HepG2 (cell line): ENCODE measurements at regions not wholly inside any gene's neighbourhood (a gene's known extent, or its start where the extent isn't known, plus 50 kb on each side); places are given as distances from the start of the nearest gene placed in this dataset.

Experiments used
- ATAC-seq: fragments of 200-7000 bp; cut with Tn5 transposase; 3 replicates; pipeline ENCODE4 v1.9.1; 2020; ENCODE audit warnings: mild to moderate bottlenecking, moderate library complexity
- BruUV-seq: library from RNA; stranded (reverse); fragments of 400-500 nt; replicated peaks from 2 replicates; lab custom pipeline; 2021; lab: Mats Ljungman, UMichigan
- CTCF ChIA-PET: fragments of 300-600 bp; formaldehyde crosslinking; extraction: SDS; loops from one replicate; lab custom pipeline; 2021; ENCODE audit warnings: low total read pairs, inconsistent platforms, low intra/inter-chr PET ratio; lab: Yijun Ruan, JAX
- POLR2A ChIA-PET: fragments of 350-600 bp; sonication (Branson Sonifier 250); formaldehyde crosslinking; loops from one replicate; lab custom pipeline; 2020; ENCODE audit warnings: antibody characterized with exemption, inconsistent platforms; lab: Yijun Ruan, JAX
- DNase-seq: peaks from one replicate; pipeline ENCODE4 v3.0.0-alpha.2; 2015; ENCODE audit warnings: low spot score
- FAIRE-seq: peaks from 3 replicates; lab custom pipeline; 2011; peaks lifted over from hg19 to GRCh38; lab: Jason Lieb, UNC
- H2AFZ ChIP-seq: one replicate; pipeline ENCODE4 v1.6.1; 2011; ENCODE audit warnings: low read length, inconsistent platforms
- H3K27ac ChIP-seq: fragments of 300-600 bp; 3 replicates; pipeline ENCODE4 v1.8.0; 2011; ENCODE audit warnings: mixed run types, mild to moderate bottlenecking, mixed read lengths, low read length, inconsistent platforms; ENCODE audit not compliant: insufficient read depth; ENCODE audit errors: extremely low read length
- H3K27me3 ChIP-seq, 2 experiments: fragments of 200-600 bp in 1 of 2; 2 replicates in 1 of 2; 3 replicates in 1 of 2; pipeline versions ENCODE4 v1.6.0 to v1.8.0; 2011; ENCODE audit warnings: low read length in 2 of 2, mild to moderate bottlenecking in 2 of 2, moderate library complexity in 2 of 2, inconsistent platforms in 1 of 2; ENCODE audit not compliant: insufficient read depth in 2 of 2, control insufficient read depth in 1 of 2
- H3K36me3 ChIP-seq, 2 experiments: fragments of 200-600 bp in 1 of 2; replicated peaks in 1 of 2; 2 replicates in 1 of 2; 3 replicates in 1 of 2; pipeline versions ENCODE4 v1.5.1 to v1.8.0; 2011; ENCODE audit warnings: low read length in 2 of 2, inconsistent platforms in 1 of 2; ENCODE audit not compliant: insufficient read depth in 2 of 2, control insufficient read depth in 1 of 2
- H3K4me1 ChIP-seq: 2 replicates; pipeline ENCODE4 v1.5.1; 2012; ENCODE audit warnings: low read length, inconsistent platforms; ENCODE audit not compliant: insufficient read depth
- H3K4me2 ChIP-seq: 2 replicates; pipeline ENCODE4 v1.6.0; 2011; ENCODE audit warnings: low read depth, low read length, inconsistent platforms
- H3K4me3 ChIP-seq, 3 experiments: fragments of 200-600 bp in 1 of 3; sonication (generic), shearing (Covaris generic) in 1 of 3; replicated peaks in 1 of 3; 2 replicates each; pipeline ENCODE4 v1.5.1; 2011 to 2016; ENCODE audit warnings: low read length in 3 of 3, inconsistent platforms in 2 of 3, low read depth in 2 of 3, mild to moderate bottlenecking in 2 of 3, control low read depth in 1 of 3, mixed read lengths in 1 of 3; ENCODE audit not compliant: insufficient read depth in 1 of 3
- H3K79me2 ChIP-seq: one replicate; pipeline ENCODE4 v1.6.1; 2011; ENCODE audit warnings: low read length, inconsistent platforms; ENCODE audit not compliant: insufficient read depth
- H3K9ac ChIP-seq: 2 replicates; pipeline ENCODE4 v1.6.0; 2011; ENCODE audit warnings: mild to moderate bottlenecking, low read depth, low read length, inconsistent platforms; ENCODE audit not compliant: insufficient read depth
- H3K9me3 ChIP-seq: 2 replicates; pipeline ENCODE4 v1.5.1; 2012; ENCODE audit warnings: mild to moderate bottlenecking, low read length
- H4K20me1 ChIP-seq: 2 replicates; pipeline ENCODE4 v1.6.0; 2011; ENCODE audit warnings: inconsistent platforms, mild to moderate bottlenecking, low read length, moderate library complexity; ENCODE audit not compliant: insufficient read depth
- KDM5A ChIP-seq: fragments of 200-600 bp; sonication (generic); IDR thresholded peaks from 2 replicates; pipeline ENCODE4 v1.7.0; 2018; ENCODE audit warnings: antibody characterized with exemption, mild to moderate bottlenecking, low read length, borderline replicate concordance
- KDM5B ChIP-seq: sonication (generic); formaldehyde crosslinking; IDR thresholded peaks from 2 replicates; pipeline ENCODE4 v1.4.0; 2020; ENCODE audit warnings: missing genetic modification reagents, mild to moderate bottlenecking, borderline replicate concordance
- NCOA5 ChIP-seq: sonication (generic); formaldehyde crosslinking; IDR thresholded peaks from 2 replicates; pipeline ENCODE4 v1.4.0; 2020; ENCODE audit warnings: missing genetic modification reagents
- SP1 ChIP-seq, 2 experiments: fragments of 450-650 bp in 1 of 2; sonication (generic) in 1 of 2; formaldehyde crosslinking in 1 of 2; IDR thresholded peaks; 2 replicates each; pipeline versions ENCODE4 v1.4.0 to v1.6.1; 2016 to 2020; ENCODE audit warnings: missing genetic modification reagents in 1 of 2
- ZNF317 ChIP-seq: sonication (generic); formaldehyde crosslinking; IDR thresholded peaks from 2 replicates; pipeline ENCODE4 v1.5.0; 2020; ENCODE audit warnings: mild to moderate bottlenecking, missing genetic modification reagents
- WGBS: methylation state at CpG from one replicate; pipeline ENCODE4 v1.1.6; 2017; ENCODE audit warnings: low lambda C conversion rate; 5-methylcytosine and 5-hydroxymethylcytosine counted together
- in situ Hi-C: cut with HindIII; loops from 2 replicates; pipeline ENCODE4 v1.10.0; 2017; ENCODE audit warnings: low pct_unique_long_range_greater_than_20kb; ENCODE audit not compliant: extremely low pct_ligation_motif_present
- intact Hi-C: fragments of 100-400 bp; cut with micrococcal nuclease; formaldehyde crosslinking; loops from one replicate; pipeline ENCODE4 v1.10.0; 2022; ENCODE audit not compliant: unreplicated experiment
- TF ChIP-seq, protein P1 (sequence below): sonication (generic); formaldehyde crosslinking; IDR thresholded peaks from 2 replicates; pipeline ENCODE4 v1.4.0; 2020; ENCODE audit warnings: missing genetic modification reagents
- TF ChIP-seq, protein P2 (sequence below): IDR thresholded peaks from 2 replicates; pipeline ENCODE4 v1.6.1; 2016; ENCODE audit warnings: missing genetic modification reagents, missing compliant biosample characterization
- TF ChIP-seq, protein P3 (sequence below): IDR thresholded peaks from 2 replicates; pipeline ENCODE4 v1.6.1; 2016; ENCODE audit warnings: low read depth, control low read depth

- no TSS peak for BruUV-seq
- peaks cover 1 to 17% of the 10 kb centered on the region in 2 experiments; a peak in 3 of 5 replicates for H3K27me3 ChIP-seq
- ATAC-seq, result no peak
Measured at GRCh38 chr1:175870217-175870616, 126.8 kb upstream of the TNR start.

GRCh38 chr1:175866776-175867175 is 123.4 kb upstream of the TNR start:
- no peaks in the 10 kb centered on the region for H3K9me3 ChIP-seq
- H3K4me3 ChIP-seq, result no peak overlapping the region
- H4K20me1 ChIP-seq, result no peaks in the 10 kb centered on the region
- H3K9ac ChIP-seq, result no peak overlapping the region
- FAIRE-seq (no peak), DNase-seq (no peak), ATAC-seq (no peak)
- POLR2A ChIA-PET, result no interaction called here
- H3K4me2 ChIP-seq, result no peak overlapping the region
- peaks cover 0 to 11% of the 10 kb centered on the region in 2 experiments; a peak in 2 of 5 replicates for H3K27me3 ChIP-seq
- H2AFZ ChIP-seq, result no peak overlapping the region
- intact Hi-C loops, result loop anchor here (10.0 kb wide), 1 partner anchor 382 kb away; no protein-coding TSS in a partner anchor
- H3K79me2 ChIP-seq, result no peaks in the 10 kb centered on the region
- in situ Hi-C loops, result no loop called here
- CTCF ChIA-PET, result no interaction called here
- TF ChIP-seq, protein P1, sequence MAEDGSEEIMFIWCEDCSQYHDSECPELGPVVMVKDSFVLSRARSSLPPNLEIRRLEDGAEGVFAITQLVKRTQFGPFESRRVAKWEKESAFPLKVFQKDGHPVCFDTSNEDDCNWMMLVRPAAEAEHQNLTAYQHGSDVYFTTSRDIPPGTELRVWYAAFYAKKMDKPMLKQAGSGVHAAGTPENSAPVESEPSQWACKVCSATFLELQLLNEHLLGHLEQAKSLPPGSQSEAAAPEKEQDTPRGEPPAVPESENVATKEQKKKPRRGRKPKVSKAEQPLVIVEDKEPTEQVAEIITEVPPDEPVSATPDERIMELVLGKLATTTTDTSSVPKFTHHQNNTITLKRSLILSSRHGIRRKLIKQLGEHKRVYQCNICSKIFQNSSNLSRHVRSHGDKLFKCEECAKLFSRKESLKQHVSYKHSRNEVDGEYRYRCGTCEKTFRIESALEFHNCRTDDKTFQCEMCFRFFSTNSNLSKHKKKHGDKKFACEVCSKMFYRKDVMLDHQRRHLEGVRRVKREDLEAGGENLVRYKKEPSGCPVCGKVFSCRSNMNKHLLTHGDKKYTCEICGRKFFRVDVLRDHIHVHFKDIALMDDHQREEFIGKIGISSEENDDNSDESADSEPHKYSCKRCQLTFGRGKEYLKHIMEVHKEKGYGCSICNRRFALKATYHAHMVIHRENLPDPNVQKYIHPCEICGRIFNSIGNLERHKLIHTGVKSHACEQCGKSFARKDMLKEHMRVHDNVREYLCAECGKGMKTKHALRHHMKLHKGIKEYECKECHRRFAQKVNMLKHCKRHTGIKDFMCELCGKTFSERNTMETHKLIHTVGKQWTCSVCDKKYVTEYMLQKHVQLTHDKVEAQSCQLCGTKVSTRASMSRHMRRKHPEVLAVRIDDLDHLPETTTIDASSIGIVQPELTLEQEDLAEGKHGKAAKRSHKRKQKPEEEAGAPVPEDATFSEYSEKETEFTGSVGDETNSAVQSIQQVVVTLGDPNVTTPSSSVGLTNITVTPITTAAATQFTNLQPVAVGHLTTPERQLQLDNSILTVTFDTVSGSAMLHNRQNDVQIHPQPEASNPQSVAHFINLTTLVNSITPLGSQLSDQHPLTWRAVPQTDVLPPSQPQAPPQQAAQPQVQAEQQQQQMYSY, result peak; percentile 65
- TF ChIP-seq KDM5B (CRISPR knock-in tag), result no peak
- no peak for TF ChIP-seq KDM5A
- H3K36me3 ChIP-seq, result no peaks in the 10 kb centered on the region
- BruUV-seq, result no TSS peak
- WGBS, result 6% methylated on average over 2 of the region's 2 CpGs
- no peak overlapping the region for H3K27ac ChIP-seq
- H3K4me1 ChIP-seq, result no peaks in the 10 kb centered on the region

More at GRCh38 chr1:175870217-175870616, 126.8 kb upstream of the TNR start:
- 2% methylated on average over 3 of the region's 3 CpGs for WGBS
- POLR2A ChIA-PET, result no interaction called here
- DNase-seq, result no peak
- TF ChIP-seq, protein P2, sequence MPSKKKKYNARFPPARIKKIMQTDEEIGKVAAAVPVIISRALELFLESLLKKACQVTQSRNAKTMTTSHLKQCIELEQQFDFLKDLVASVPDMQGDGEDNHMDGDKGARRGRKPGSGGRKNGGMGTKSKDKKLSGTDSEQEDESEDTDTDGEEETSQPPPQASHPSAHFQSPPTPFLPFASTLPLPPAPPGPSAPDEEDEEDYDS (CRISPR knock-in tag), result no peak
- TF ChIP-seq NCOA5 (CRISPR knock-in tag) (no peak), ZNF317 (no peak), SP1 (IDR thresholded peaks at IDR 0.05) (no peak), SP1 (CRISPR knock-in tag; IDR thresholded peaks at IDR 0.05) (no peak)
- TF ChIP-seq, protein P3, sequence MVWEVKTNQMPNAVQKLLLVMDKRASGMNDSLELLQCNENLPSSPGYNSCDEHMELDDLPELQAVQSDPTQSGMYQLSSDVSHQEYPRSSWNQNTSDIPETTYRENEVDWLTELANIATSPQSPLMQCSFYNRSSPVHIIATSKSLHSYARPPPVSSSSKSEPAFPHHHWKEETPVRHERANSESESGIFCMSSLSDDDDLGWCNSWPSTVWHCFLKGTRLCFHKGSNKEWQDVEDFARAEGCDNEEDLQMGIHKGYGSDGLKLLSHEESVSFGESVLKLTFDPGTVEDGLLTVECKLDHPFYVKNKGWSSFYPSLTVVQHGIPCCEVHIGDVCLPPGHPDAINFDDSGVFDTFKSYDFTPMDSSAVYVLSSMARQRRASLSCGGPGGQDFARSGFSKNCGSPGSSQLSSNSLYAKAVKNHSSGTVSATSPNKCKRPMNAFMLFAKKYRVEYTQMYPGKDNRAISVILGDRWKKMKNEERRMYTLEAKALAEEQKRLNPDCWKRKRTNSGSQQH (CRISPR knock-in tag), result no peak
- Histone ChIP-seq H3K27ac (no peak overlapping the region), H4K20me1 (no peaks in the 10 kb centered on the region), H3K36me3 (no peaks in the 10 kb centered on the region), H3K4me1 (no peaks in the 10 kb centered on the region), H3K9ac (no peak overlapping the region), H2AFZ (no peak overlapping the region), H3K4me3 (no peak overlapping the region), H3K4me2 (no peak overlapping the region), H3K9me3 (no peaks in the 10 kb centered on the region), H3K79me2 (no peaks in the 10 kb centered on the region)
- no peak for FAIRE-seq
- intact Hi-C loops, result no loop called here
- in situ Hi-C loops, result no loop called here
- CTCF ChIA-PET, result no interaction called here
